IPS-20b (cell line): ENCODE measurements at regions not wholly inside any gene's neighbourhood (a gene's known extent, or its start where the extent isn't known, plus 50 kb on each side); places are given as distances from the start of the nearest gene placed in this dataset.
A peak's percentile ranks its signal among the peaks of the same experiment; 100 is the strongest.

ENCODE experiments used
- H3K27ac ChIP-seq: one replicate; pipeline ENCODE4 v1.5.1; 2013; ENCODE audit warnings: low read length
- H3K27me3 ChIP-seq: 2 replicates; pipeline ENCODE4 v1.6.1; 2013; ENCODE audit warnings: mild to moderate bottlenecking, low read length, inconsistent platforms; ENCODE audit not compliant: insufficient read depth
- H3K36me3 ChIP-seq: 2 replicates; pipeline ENCODE4 v1.6.1; 2013; ENCODE audit warnings: low read depth, mild to moderate bottlenecking, inconsistent platforms, low read length, moderate library complexity; ENCODE audit not compliant: insufficient read depth
- H3K4me1 ChIP-seq: 2 replicates; pipeline ENCODE4 v1.6.1; 2013; ENCODE audit warnings: mild to moderate bottlenecking, control low read depth, inconsistent platforms, low read length, moderate library complexity; ENCODE audit not compliant: insufficient read depth
- H3K4me3 ChIP-seq: 2 replicates; pipeline ENCODE4 v1.5.1; 2013; ENCODE audit warnings: mild to moderate bottlenecking, low read length, inconsistent platforms
- H3K9ac ChIP-seq: 2 replicates; pipeline ENCODE4 v1.6.1; 2013; ENCODE audit warnings: low read depth, mild to moderate bottlenecking, inconsistent platforms, low read length, moderate library complexity
- H3K9me3 ChIP-seq: 2 replicates; pipeline ENCODE4 v1.6.1; 2013; ENCODE audit warnings: mild to moderate bottlenecking, low read depth, low read length, inconsistent platforms; ENCODE audit not compliant: insufficient read depth

DNA sequence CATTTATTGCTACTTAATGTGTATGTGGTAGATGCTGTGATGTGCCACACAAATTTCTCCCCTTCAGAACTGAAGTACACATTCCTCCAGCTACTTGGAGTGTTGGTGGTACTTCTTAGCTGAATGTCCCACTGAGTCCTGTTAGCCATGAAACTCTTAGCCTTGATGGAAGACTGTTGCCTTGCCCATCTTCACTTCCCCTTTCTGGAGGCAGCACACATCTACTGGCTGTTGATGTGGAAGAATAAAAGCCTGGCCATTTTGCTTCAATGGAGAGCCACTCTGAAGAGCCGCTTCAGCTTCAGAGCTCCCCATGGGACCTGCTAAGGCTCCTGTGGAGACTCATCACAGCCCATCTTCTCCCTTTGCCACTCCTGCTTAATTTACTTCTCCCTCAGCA lies 157.7 kb upstream of the PITX2 start:
- Histone ChIP-seq H3K27ac (no peak overlapping the region), H3K27me3 (no peaks in the 10 kb centered on the region), H3K36me3 (no peaks in the 10 kb centered on the region), H3K9me3 (no peaks in the 10 kb centered on the region), H3K4me3 (no peak overlapping the region), H3K4me1 (no peaks in the 10 kb centered on the region), H3K9ac (no peak overlapping the region)

DNA sequence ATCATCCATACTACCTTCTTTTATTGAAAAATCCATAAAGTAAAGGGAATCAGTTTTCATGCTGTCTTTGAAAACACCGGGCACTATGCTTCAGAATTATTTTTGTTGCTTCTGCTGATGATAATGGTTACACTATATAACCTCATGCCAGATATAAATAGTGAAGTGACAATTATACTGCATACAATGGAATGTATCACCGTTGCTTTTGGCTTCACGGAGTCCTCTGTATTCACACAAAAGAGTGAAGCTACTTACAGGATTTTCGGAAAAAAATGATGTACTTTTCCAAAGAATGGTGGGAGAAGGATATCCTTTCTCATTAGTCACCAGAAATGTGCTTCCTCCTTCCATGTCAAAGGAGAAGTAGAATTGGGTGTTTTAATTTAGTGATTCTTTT lies 159.1 kb upstream of the PITX2 start:
- no peaks in the 10 kb centered on the region for H3K27me3 ChIP-seq
- no peaks in the 10 kb centered on the region for H3K9me3 ChIP-seq
- H3K27ac ChIP-seq, result no peak overlapping the region
- H3K4me3 ChIP-seq, result no peak overlapping the region
- H3K36me3 ChIP-seq, result no peaks in the 10 kb centered on the region
- no peak overlapping the region for H3K9ac ChIP-seq
- no peaks in the 10 kb centered on the region for H3K4me1 ChIP-seq

DNA sequence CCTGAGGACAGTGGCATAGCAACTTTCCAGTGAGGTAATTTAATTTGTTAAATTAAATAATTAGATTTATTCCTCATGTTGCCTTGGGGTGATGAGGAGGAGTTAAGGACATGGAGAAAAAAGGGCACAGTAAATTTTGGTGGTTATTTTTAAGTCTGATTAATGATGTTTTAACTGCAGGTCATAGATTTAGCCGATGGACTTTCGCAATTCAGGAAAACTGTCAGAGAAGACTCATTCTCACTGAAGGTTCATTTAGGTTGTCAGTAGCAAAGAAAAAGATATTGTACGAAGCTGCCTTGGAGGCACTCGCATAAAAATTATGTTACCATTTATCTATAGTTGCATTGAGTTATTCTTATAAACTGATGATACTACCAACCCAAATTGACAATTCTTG lies 164.2 kb upstream of the PITX2 start:
- no peaks in the 10 kb centered on the region for H3K36me3 ChIP-seq
- H3K4me1 ChIP-seq, result peaks cover 6% of the 10 kb centered on the region; the same call in 1 of the 2 replicates
- H3K9me3 ChIP-seq, result no peaks in the 10 kb centered on the region
- H3K27ac ChIP-seq, result no peak overlapping the region
- H3K27me3 ChIP-seq, result no peaks in the 10 kb centered on the region
- no peak overlapping the region for H3K9ac ChIP-seq
- H3K4me3 ChIP-seq, result no peak overlapping the region

DNA sequence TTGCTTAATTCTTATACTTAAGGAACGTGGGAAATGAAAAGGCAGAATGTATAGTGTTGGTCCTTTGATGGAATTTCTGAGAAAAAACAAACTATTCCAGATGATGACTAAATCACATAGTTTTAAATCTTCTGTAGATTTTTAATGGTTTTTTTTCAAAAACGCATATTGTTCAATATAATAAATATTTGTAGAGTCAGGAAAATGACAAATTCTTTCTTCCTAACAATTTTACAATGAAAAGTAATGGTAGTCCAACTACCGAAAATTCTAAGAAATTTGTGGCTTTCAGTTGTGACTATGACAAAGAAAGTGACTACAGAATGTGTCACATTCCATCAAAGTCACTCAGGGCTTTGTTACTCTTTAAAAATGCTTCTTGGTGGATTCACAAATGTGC lies 164.8 kb upstream of the PITX2 start:
- Histone ChIP-seq H3K27me3 (no peaks in the 10 kb centered on the region), H3K9ac (no peak overlapping the region), H3K4me3 (no peak overlapping the region), H3K27ac (no peak overlapping the region), H3K9me3 (no peaks in the 10 kb centered on the region), H3K4me1 (peaks cover 9% of the 10 kb centered on the region; the same call in 1 of the 2 replicates), H3K36me3 (no peaks in the 10 kb centered on the region)

DNA sequence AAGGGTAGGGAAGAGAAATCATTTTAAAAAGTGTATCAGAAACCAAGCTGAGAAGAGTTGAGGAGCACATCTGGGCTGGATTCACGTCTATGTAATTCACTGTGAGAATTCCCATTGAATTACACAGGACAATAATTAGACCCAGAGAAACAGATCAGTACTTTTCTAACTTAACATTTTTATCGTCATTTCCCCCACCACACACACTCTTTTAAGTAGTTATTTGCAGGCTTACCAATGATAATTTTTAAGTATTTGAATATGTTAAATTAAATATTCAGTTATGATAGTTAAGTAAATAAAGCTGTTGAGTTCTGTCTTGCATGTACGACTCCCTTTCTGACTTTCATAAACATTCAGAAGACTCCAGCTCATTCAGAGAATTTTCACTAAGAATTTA lies 165.4 kb upstream of the PITX2 start:
- no peak overlapping the region for H3K9ac ChIP-seq
- H3K27me3 ChIP-seq, result no peaks in the 10 kb centered on the region
- H3K4me1 ChIP-seq, result peaks cover 12% of the 10 kb centered on the region; the same call in 1 of the 2 replicates
- no peaks in the 10 kb centered on the region for H3K36me3 ChIP-seq
- H3K9me3 ChIP-seq, result no peaks in the 10 kb centered on the region
- no peak overlapping the region for H3K27ac ChIP-seq
- no peak overlapping the region for H3K4me3 ChIP-seq

DNA sequence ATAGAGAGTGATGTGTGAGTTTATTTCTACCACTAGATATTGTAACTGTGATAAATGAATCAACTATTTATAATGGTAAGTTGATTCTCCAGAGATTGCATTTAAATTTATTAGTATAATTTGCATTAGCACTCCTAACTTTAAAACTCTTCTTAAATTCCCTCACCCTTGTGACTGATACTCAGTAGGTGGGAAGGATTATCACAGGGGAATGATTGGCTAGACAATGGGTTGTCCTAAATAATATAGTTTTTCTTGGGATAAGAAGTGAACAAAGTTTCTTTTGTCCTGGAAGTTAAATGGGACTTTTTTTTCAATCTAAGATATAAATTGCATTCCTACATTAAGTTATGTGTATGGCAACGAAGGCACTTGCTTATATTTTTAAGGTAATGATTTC lies 169.2 kb upstream of the PITX2 start:
- Histone ChIP-seq H3K27me3 (no peaks in the 10 kb centered on the region), H3K36me3 (no peaks in the 10 kb centered on the region), H3K27ac (peak overlapping the region; percentile 63), H3K9me3 (no peaks in the 10 kb centered on the region), H3K4me3 (no peak overlapping the region), H3K9ac (no peak overlapping the region), H3K4me1 (peaks cover 27% of the 10 kb centered on the region; the same call in 1 of the 2 replicates)

DNA sequence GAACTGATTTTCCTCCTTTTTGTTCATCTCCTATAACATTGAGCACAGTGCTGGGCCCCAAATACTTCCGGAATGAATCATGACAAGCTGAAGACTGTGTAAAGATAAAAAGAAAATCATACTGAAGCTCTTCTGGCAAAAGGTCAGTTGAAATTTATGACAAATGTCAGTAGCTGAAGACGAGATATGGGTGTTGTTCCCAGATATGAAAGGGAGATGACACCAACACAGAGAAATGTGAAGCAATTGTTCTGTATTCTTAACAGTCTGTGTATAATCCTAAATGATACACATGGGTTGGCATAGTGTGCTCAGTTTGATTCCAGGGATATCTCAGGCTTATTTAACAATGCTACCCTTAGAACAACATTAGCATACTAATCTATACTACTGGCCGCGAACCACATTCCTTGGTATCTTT lies 170.5 kb upstream of the PITX2 start:
- H3K36me3 ChIP-seq, result no peaks in the 10 kb centered on the region
- no peak overlapping the region for H3K4me3 ChIP-seq
- H3K9me3 ChIP-seq, result no peaks in the 10 kb centered on the region
- no peak overlapping the region for H3K9ac ChIP-seq
- H3K4me1 ChIP-seq, result peaks cover 27% of the 10 kb centered on the region; the same call in 1 of the 2 replicates
- H3K27ac ChIP-seq, result no peak overlapping the region
- H3K27me3 ChIP-seq, result no peaks in the 10 kb centered on the region

DNA sequence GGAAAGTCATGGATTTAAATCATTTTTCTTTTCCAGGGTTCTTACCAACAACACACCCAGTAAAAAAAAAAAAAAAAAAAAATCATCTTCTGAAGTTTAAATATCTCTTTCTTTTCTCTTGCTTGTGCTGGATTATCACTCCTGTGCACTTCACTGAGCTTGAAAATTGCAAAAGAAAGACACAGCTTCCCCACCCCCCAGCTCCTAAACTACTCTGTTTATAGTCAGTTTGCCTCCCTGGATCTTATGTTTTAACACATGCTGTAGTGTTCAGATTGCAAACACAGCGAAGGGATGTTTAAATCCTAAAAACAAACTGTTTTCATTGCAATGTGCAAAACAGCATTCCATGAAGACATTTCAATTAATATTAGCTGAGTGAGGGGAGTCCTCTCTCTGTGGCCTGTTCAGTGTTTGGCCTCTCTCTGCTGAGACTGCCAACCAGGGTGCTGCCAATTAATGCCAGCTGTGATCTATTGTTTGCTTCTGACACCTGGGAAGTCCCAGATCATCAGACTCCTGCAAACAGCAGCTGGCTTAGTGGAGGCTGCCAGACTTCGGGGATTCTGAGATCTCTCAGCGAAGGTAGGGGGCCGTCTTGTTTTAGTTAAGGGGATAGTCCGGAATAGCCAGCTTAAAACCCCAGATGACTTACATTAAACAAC lies 171.1 kb upstream of the PITX2 start:
- Histone ChIP-seq H3K27ac (no peak overlapping the region), H3K9me3 (no peaks in the 10 kb centered on the region), H3K9ac (no peak overlapping the region), H3K36me3 (no peaks in the 10 kb centered on the region), H3K27me3 (no peaks in the 10 kb centered on the region), H3K4me3 (peak overlapping the region; percentile 33; the same call in 1 of the 2 replicates), H3K4me1 (peaks cover 27% of the 10 kb centered on the region; the same call in 1 of the 2 replicates)

DNA sequence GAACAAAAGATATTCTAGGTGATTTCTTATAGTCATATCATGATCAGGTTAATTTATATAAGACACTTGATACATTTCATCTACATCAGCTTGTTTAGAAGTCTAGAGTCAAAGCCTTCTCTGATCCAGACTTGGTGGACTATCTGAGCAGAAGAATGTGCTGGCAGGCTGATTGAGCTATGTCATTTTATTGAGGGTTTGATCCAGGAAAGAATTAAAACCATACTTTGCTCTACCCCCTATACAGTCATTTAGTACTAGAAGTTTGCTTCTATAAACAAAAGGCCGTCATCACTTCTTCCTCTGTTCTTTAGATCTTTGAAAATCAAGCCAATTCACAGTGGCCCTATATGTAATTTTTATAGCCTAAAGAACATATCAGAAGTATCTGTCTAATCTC lies 173.1 kb upstream of the PITX2 start:
- H3K9ac ChIP-seq, result no peak overlapping the region
- no peak overlapping the region for H3K4me3 ChIP-seq
- no peak overlapping the region for H3K27ac ChIP-seq
- H3K27me3 ChIP-seq, result no peaks in the 10 kb centered on the region
- peaks cover 27% of the 10 kb centered on the region; the same call in 1 of the 2 replicates for H3K4me1 ChIP-seq
- H3K36me3 ChIP-seq, result no peaks in the 10 kb centered on the region
- H3K9me3 ChIP-seq, result no peaks in the 10 kb centered on the region

DNA sequence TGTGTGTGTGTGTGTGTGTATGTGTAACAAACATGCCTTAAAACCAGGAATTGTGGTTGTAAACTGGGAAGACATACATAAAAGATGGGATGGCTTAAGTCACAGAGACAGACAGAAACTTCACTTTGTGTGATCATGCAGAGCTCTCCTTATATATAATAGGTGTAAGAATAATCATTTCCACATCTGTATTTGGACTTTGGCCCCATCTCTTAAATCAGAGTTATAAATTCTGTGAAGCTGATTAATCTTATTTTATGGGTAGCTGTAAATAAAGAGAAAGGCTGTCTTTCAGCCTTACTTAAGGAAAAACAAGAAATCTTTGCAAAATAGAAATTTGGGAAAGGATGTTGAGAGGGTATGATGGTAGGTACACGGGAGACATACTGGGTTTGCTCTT lies 174.6 kb upstream of the PITX2 start:
- Histone ChIP-seq H3K27me3 (no peaks in the 10 kb centered on the region), H3K36me3 (no peaks in the 10 kb centered on the region), H3K27ac (no peak overlapping the region), H3K9me3 (no peaks in the 10 kb centered on the region), H3K9ac (no peak overlapping the region), H3K4me3 (no peak overlapping the region), H3K4me1 (peaks cover 18% of the 10 kb centered on the region; the same call in 1 of the 2 replicates)

DNA sequence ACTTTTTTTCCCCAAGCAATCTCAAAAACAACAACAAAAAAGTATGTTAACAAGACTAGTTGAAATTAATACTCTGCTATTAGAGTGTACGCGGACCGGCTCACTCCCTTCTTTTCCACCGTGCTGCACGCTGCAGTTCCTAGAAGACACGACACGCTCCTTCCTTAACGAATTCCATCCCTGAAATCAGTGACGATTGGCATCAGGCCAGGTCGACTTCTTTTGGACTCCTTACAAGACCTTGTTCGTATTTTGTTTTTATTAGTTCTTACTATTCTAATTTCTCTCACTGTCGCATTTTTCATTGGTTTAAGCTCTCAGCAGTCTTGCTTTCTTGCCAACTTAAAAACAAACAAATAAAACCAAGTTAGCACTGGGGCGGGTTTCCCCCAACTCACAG lies 175.8 kb upstream of the PITX2 start:
- Histone ChIP-seq H3K9ac (no peak overlapping the region), H3K4me3 (no peak overlapping the region), H3K27me3 (no peaks in the 10 kb centered on the region), H3K36me3 (no peaks in the 10 kb centered on the region), H3K9me3 (no peaks in the 10 kb centered on the region), H3K27ac (no peak overlapping the region), H3K4me1 (peaks cover 11% of the 10 kb centered on the region; the same call in 1 of the 2 replicates)

DNA sequence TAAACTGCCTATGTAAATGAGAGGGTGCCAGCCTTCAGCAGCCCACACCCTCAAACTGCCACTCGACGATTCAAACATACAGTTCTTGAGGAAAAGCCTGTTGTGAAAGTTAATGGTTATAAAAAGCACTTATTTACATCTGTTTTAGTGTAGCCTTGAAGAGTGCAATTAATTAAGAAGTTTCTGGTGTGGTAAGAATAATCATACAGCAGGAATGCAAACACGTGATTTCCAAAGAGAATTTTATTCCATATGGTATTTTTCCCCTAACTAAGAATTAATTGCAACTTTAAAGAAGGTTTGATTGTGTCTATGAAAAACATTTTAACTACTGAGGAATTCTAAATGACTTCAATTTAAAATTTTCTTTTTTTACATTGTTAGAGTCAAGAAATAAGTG lies 176.3 kb upstream of the PITX2 start:
- H3K27me3 ChIP-seq, result no peaks in the 10 kb centered on the region
- no peak overlapping the region for H3K27ac ChIP-seq
- no peak overlapping the region for H3K4me3 ChIP-seq
- H3K4me1 ChIP-seq, result peaks cover 6% of the 10 kb centered on the region; the same call in 1 of the 2 replicates
- H3K9me3 ChIP-seq, result no peaks in the 10 kb centered on the region
- no peaks in the 10 kb centered on the region for H3K36me3 ChIP-seq
- H3K9ac ChIP-seq, result no peak overlapping the region
